Body of pancreas (tissue), 4 donors: ENCODE measurements at regions not wholly inside any gene's neighbourhood (a gene's known extent, or its start where the extent isn't known, plus 50 kb on each side); places are given as distances from the start of the nearest gene placed in this dataset.

Source experiments
- POLR2A ChIP-seq, 3 donors: fragments of 450-650 bp; IDR thresholded peaks; one replicate each; pipeline ENCODE4 v1.6.1; 2016; ENCODE audit warnings: antibody characterized with exemption in 3 of 3, mild to moderate bottlenecking in 2 of 3
- TF ChIP-seq, protein P1 (sequence below), 7 experiments: fragments of 450-650 bp in 4 of 7; fragments of 200-600 bp in 3 of 7; sonication (generic) in 3 of 7; IDR thresholded peaks; one replicate each; pipeline ENCODE4 v1.5.1; 2016 to 2019; ENCODE audit warnings: antibody characterized with exemption in 7 of 7

DNA sequence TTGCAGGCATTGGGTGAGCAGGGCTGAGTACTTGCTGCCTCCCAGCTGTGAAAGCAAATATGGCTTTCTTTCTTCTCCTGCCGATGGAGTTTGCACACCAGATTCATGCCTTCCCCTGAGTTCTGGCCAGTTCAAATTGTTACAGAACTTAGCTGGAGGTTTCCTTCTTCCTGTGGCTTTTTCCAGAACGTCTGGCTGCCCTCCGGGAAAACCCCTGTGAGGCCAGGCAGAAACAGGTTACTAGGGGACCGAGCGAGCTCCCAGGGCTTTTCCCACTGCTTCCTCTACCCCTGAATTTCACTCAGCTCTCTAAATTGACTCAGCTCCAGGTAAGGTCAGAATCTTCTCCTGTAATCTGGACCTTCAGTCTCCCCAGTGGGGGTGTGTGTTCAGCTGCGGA is 482.4 kb downstream of the C4orf33 start:
- no peak for TF ChIP-seq POLR2A (IDR thresholded peaks at IDR 0.05)
- TF ChIP-seq, protein P1, sequence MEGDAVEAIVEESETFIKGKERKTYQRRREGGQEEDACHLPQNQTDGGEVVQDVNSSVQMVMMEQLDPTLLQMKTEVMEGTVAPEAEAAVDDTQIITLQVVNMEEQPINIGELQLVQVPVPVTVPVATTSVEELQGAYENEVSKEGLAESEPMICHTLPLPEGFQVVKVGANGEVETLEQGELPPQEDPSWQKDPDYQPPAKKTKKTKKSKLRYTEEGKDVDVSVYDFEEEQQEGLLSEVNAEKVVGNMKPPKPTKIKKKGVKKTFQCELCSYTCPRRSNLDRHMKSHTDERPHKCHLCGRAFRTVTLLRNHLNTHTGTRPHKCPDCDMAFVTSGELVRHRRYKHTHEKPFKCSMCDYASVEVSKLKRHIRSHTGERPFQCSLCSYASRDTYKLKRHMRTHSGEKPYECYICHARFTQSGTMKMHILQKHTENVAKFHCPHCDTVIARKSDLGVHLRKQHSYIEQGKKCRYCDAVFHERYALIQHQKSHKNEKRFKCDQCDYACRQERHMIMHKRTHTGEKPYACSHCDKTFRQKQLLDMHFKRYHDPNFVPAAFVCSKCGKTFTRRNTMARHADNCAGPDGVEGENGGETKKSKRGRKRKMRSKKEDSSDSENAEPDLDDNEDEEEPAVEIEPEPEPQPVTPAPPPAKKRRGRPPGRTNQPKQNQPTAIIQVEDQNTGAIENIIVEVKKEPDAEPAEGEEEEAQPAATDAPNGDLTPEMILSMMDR (IDR thresholded peaks at IDR 0.05) = no peak
